A204.1 (cell line): ENCODE measurements at regions not wholly inside any gene's neighbourhood (a gene's known extent, or its start where the extent isn't known, plus 50 kb on each side); places are given as distances from the start of the nearest gene placed in this dataset.
"Not testable (repeated sequence)": the region's sequence is repeated elsewhere in the genome, so short reads cannot be mapped to it uniquely, and the experiment has no call there.

Source experiments
- FAIRE-seq: peaks from 2 replicates; lab custom pipeline; 2012; peaks lifted over from hg19 to GRCh38; lab: Jason Lieb, UNC

DNA sequence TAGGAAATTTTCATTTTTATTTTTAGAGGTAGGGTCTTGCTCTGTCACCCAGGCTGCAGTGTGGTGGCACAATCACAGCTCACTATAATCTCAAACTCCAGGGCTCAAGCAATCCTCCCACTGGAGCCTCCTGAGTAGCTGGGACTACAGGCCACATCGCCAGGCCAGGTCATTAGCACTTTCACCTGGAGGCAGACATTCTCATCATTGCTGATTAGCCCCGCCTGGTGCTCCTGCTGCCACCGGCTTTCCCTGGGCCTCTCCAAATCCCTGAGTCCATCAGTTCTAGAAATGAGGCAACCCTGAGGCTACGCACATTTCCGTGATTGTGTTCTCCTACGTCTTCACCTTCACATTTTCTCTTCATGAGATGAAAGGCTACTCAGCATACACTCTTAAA lies 607.7 kb upstream of the NRSN1 start:
- FAIRE-seq = no peak

DNA sequence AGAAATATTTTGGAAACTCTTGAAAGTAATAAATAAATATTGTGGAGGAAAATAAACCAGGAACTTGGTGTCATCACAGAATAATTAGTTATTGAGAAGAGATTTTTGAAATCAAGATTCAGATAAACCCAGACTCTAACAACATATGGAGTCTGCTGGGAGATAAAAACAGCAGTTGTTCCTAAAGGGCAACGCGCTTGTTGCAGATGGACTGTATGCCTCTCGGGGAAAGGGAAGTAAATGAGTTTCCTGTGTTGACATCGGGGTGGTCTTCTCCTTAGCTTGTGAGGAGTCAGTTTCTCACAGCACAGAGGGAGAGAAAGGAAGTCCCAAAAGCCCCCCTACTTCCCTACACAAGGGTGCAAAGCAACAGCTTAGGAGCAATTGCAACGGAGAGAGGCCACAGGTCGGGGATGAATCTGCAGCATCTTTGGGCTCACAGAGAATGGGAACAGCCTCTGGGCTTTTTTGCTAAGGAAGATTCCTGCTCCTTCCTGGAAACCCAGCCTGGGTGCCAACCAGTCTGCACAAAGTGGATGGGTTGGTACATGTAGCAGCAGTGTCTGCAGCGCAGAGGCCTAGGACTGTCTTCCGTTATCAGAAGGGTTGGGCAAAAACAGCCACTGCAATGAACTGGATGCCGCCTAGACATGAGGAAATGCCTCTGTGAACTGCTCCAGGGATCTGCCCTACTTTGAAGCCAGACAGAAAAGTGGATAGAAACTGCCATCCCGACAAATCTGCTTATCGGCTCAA lies 603.0 kb upstream of the NRSN1 start:
- FAIRE-seq = no peak

DNA sequence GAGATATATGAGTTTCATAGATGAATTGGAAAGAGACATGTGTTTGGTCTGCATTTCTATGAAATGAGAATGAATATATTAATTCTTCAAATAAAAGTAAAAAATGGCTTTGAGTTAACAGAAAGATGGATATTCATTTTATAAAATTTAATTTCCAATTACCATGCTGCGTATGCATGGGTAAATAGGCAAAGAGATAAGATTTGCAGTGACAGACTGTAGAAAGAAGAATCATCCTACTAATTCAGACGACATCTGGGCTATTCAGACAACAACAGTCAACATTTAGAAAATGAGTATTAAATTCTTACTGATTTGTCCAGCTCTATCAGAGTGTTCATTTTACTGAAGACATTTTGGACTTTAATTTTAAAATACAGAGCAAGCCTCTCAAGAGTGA lies 602.2 kb upstream of the NRSN1 start:
- no peak for FAIRE-seq

DNA sequence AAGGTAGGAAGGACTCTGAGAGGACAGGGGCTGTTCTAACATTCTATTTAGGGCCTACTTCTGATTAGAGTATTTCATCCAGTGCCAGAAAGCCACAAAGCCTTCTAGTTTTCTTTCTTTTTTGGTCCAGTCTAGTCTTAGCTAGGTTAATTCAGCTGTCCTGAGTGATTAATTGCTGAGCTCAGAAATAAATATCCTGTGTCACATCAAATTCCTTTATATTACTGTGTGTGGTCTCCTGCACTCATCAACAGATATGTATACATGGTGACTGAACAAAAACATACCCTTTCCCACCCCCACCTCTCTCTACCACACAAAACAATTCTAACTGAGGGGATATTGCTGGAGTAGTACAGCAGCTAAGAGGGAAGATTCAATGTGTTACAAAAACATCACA lies 601.5 kb upstream of the NRSN1 start:
- FAIRE-seq = no peak

DNA sequence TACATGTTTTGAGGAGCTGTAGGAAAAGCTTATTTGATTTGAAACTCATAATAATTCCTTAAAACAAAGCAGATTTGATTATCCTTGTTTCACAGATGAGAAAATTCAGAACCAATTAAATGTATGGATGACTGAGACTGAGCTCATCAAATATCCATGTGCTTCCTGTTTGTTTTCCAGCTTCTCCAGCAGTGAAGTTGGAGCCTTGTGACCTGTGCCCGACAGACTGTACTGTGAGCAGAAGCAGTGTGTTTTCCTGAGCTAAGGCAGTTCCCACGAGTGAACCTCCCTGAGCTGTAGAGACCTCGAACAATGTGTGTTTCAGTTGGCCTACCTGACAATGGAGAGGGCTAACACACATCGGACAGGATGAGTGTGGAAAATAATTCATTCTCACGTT lies 599.5 kb upstream of the NRSN1 start:
- FAIRE-seq = no peak

DNA sequence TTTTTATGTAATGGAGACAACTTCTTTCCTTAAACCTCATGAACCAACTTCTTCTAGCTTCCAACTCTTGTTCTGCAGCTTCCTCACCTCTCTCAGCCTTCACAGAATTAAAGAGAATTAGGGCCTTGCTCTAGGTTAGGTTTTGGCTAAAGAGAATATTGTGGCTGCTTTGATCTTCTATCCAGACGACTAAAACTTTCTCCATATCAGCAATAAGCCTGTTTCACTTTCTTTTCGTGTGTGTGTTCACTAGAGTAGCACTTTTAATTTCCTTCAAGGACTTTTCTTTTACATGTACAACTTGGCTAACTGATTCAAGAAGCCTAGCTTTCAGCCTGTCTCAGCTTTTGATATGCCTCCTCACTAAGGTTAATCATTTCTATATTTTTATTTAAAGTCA lies 596.1 kb upstream of the NRSN1 start:
- no peak for FAIRE-seq

DNA sequence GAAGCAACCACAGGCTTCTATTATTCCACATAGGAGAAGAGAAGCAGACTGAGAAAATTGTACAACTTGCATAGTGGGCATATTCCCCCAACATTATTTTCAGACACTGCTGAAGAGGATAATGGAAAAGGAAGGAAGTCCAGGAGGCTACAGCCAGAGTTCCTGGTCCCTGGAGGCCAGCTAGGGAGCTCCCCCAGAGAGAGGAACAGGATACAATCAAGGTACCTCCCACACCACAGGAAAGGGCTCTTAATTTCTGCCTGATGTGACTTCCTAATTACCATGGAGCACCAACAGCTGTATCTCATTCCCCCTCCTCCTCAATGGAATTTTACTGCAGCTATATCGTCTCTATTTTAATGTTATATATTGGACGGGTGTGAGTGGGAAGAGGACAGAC lies 594.3 kb upstream of the NRSN1 start:
- FAIRE-seq = no peak

DNA sequence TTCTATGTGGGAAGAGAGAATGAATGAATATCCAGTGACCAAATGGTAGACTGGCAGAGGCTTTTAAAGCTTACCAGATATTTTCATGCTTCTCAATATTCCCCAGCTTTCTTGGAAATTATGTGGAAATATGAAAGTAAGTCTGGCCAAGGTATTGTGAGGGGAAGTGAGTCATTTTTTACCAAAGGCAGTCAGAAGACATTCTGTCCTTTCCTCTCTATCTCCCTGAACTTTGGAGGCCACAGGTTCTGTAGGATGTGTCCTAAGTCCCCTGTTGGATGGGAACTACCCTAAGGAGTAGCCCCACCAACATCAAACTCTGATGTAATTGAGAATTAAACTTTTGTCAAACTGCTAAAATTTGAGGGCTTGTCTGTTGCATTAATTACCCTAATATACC lies 593.8 kb upstream of the NRSN1 start:
- no peak for FAIRE-seq

DNA sequence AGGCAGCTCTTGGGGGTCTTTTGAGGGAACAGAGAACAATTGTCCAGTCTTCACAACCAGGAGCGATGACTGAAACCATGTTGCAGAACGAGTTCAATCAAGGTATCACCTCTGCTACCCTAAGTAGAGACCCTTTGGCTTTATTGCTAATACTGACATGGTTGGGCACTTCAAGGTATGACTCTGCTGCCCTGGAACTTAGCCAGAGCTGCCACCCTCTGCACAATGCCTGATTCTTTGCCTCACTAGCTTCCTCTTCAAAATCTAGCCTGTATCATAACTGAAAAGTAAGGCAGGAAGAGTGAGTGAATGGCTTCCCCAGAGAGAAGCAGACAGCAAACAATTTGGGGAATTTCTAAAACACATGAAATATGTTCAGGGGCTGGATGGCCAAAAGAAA lies 592.7 kb upstream of the NRSN1 start:
- no peak for FAIRE-seq

DNA sequence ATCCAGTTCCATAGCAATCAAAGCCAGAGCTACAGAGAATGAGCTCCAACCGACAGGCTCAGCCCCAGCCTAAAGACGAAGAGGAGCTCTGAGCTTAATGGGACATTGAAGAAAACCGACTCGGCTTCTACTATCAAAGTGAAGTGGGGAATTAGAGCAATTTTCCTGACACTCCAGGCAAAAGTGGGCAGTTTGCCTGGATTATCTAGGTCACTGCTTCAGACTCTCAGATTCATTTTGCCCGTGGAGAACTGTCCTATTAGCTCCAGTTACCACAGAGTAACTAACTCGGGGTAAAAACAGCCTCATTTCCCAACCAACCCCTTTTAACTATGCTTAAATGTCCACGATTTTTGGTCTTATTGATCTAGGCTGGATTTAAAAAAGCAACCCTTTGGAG lies 592.1 kb upstream of the NRSN1 start:
- no peak for FAIRE-seq

DNA sequence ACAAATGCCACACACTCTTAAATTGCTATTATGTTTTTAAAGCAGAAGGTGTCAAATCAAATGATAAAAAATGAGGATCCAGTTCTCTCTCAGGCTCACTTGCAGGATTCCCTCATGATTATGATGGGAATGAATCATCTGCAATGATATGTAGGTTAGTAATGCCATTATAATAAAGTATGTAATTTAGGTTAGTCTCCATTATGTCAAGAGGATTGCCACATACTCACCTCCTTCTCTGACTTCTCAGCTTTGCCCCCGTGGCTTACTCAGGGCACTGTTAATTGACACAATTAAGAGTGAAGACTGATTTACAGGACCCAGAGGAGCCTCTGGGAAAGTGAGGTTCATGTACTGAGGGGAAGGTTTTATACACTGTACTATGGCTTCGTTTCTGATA lies 591.7 kb upstream of the NRSN1 start:
- FAIRE-seq = no peak

DNA sequence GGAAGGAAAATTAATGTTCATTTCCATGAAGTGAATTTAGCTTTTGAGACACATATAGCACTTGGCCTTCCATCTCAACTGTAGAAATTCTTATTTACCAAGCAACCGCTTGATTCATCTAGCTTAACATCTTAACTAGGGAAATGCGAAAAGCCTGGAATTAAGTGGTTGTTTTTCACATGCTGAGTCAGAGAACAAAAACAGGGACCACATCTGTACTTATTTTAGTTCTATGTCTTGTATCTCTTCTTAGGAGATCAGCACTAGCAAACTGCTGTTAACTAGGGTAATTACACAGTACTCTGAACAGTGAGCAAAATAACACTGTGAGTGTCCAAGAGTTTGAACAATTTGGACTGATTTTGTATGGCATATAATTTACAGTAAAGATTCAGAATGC lies 590.9 kb upstream of the NRSN1 start:
- FAIRE-seq = no peak

DNA sequence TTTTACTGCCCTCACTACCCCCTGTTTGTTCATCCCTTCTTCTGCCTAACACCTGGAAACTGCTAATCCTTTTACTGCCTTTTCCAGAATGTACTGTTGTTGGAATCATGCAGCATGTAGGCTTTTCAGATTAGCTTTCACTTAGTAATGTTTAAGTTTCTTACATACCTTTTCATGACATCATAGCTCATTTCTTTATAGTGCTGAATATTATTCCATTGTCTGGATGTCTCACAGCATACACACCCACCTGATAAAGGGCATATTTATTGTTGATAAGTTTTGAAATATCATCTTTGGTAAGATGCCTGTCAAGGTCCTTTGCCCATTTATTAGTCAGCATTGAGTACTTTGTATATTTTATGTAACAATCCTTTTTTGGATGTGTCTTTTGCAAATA lies 588.2 kb upstream of the NRSN1 start:
- FAIRE-seq = no peak

DNA sequence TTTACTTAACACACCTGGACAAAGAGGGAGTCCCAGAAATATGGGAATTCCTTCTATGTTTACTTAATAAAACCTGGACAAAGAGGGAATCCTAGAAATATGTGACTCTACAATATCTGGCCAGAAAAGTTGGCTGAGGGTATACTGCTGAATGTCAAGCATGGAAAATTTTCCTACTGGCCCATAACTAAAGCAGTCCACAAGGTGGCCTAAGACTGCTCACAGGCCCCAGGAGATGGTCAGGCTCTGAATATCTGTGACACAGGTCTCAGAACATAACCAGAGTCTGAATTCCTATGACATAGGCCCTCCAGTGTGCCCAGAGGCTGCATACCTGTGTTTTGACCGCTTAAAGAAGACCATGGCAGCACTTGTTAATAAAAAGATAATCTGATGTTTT lies 578.2 kb upstream of the NRSN1 start:
- FAIRE-seq = no peak

DNA sequence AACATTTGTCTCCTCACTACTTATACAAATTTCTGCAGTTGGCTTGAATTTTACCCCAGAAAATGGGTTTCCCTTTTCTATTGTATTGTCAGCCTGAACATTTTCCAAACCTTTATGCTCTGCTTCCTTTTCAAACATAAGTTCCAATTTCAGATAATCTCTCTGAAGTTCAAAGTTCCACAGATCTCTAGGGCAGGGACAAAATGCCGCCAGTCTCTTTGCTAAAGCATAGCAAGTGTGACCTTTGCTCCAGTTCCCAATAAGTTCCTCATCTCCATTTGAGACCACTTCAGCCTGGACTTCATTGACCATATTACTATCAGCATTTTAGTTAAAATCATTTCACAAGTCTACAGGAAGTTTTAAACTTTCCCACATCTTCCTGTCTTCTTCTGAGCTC lies 571.1 kb upstream of the NRSN1 start:
- not testable (repeated sequence) for FAIRE-seq

DNA sequence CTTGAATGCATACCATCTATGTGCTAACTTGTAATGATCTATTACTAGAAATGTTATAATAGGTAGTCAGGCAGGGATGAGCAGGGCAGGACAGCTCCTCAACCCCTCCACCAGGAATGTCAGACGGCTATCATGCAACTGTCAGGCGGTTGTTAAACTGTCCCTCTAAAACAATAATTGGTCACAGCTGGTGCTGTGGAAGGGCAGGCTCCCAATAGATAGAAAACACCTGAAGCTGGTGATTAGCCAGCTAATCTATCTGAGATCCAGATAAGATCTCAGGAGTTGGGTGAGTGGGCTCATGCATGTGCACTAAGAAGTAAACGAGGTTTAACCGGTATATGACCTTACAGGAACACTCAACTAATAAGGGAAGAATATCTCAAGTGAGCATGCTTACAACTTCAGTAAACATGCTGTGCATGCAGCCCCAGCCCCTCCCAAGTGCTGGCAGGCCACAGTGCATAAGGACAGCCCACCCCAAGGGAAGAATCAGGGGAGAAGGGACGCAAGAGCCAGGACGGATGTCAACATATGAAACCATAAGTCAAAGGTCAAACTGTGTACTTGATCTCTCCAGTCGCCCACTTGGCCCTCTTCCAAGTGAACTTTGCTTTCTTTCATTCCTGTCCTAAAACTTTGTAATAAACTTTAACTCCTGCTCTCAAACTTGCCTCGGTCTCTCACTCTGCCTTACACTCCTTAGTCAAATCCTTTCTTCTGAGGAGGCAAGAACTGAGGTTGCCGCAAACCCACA lies 566.2 kb upstream of the NRSN1 start:
- FAIRE-seq = no peak

DNA sequence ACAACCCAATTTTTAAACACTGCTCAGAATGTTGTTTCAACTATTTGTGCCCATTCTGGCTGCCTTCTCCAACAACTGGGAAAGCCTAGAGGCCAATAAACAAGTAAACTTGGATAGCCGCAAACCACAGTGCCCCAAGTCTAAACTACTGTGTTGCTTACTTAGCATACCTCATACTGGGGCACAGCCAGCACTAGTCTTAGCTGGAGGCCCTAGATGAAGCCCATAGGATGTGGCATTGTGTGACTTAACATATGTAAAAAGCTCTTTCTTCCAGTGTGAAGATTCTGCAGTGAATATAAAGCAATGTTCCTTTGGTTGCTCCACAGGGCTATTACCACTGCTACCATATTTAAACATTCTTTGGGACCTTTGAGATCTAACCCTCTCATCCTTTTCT lies 564.3 kb upstream of the NRSN1 start:
- FAIRE-seq = no peak

DNA sequence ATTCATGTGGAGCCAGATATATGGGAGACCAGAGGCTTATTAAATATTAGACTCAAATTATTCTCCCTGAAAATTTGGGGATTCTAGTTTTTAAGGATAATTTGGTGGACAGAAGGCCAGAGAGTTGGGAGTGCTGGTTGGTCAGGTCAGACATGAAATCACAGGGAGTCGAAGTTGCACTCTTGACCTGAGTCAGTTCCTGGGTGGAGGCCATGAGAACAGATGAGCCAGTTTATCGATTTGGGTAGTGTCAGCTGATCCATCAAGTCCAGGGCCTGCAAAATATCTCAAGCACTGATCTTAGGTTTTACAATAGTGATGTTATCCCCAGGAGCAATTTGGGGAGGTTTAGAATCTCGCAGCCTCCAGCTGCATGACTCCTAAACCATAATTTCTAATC lies 563.5 kb upstream of the NRSN1 start:
- FAIRE-seq = no peak

DNA sequence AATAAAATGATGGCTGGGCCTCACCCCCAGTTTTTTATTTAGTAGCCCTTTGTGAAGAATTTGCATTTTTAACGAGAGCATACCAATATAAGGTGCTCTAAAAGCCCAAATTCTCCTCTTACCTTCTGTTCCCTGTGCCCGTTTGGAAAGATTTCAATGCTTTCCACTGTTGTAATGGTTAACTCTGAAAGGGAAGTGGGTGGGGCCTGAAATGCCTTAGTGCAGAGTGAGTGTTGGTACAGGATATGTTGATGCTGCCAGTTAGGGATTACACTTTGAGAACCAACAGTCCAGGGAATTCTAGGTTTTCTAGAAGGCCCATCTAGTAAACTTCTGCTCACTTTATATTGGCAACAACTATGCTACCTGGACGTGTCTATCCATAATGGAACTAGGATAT lies 562.7 kb upstream of the NRSN1 start:
- FAIRE-seq = no peak

DNA sequence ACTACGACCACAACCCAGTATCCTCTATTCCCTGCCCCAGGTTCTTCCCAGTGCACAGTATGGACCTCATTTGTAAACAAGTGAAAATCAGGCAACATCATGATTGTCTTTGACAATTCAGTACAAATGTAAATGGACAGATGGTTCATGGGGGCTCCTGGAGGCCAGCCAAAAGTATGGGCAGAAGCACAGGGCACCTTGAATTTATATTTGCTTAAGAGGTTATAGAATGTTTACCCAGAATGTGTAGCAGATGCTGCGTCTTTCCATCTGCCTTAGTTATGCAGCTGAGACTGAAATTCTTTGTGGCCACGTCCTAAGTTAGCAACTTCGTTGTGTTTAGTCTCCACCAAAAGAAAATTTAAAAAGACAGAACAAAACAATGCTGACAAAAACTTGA lies 559.6 kb upstream of the NRSN1 start:
- no peak for FAIRE-seq

DNA sequence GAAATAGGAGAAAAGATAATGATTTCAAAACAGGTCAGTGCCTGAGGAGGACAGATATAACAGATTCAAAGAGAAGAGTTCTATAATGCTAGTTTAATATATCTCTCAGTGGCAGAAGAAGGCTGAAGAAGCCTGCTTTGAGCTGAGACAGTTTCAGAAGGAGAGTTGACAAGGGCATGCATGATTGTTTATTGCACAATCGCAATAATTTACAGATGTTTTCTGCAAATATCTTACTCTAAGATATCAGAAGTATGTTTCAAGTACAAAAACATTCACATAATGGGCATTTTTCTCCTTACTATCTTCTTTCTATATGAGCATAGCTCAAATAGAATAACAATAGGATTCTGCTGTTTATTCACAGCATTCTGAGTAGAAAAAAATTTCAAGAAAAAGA lies 557.7 kb upstream of the NRSN1 start:
- FAIRE-seq = no peak

DNA sequence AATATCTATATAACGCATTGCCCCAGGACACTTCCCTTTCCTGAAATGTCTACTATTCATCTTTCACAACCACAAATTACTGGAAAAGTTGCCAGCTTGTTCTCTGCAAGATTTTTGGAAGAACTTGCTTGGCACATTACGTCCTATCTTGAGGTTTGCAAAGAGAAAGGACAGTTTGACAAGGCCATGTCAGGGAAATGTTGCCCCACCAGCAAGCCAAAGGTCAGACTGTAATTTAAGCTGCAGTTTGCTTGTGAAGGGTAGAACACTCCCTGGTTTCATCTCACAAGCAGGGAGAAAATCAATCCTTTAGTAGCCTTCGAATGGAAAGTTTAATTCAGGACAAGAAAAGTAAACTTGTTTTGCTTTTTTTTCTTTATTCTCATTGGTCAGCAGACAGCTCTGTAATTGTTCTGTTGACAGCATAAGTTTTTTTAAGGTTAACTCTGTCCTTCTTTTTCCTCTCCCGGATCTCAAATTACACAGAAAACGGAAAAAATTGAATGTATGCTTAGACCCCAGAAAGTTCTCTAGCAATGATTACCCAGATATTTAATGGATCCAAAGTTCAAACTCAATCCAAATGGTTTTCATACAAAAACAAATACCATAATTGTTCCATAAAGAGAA lies 541.8 kb upstream of the NRSN1 start:
- FAIRE-seq = no peak

DNA sequence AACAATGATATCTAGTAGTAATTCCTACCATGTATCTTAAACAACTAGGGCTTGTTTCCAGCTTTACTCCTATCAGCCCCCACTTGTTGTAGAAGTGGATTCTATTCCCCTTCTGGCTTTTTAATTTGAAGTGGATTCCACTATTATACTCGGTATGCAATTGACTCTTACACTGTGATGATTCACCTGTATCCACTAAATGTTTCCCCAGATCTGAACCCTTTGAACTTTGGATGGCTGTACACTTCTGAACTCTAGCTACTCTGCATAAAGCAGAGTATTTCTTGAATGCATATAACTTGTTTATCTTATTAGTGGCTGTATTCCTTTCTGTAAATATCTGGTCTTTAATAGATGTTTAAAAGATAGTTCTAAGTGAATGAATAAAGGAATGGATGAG lies 538.4 kb upstream of the NRSN1 start:
- no peak for FAIRE-seq

DNA sequence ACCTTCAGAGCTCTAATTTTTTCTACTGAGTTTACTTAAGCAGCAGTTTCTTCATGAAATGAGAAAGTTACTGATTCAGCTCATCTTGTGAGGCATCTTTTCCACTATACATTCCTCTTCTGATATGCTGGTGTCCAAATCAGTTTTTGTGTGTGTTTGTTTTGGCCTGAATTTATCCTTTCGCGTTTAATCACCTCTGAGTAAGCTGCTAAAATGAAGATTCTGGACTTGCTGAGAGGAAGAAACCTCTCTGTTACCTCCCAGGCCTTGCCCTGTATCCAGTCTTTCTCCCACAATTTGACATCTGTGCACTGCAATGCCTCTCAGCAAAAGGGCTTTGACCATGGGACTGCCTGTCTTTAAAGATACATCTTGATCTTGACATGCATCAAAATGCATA lies 536.2 kb upstream of the NRSN1 start:
- FAIRE-seq = no peak
